ENCODE measurements at regions not wholly inside any gene's neighbourhood (a gene's known extent, or its start where the extent isn't known, plus 50 kb on each side); places are given as distances from the start of the nearest gene placed in this dataset.

DNA sequence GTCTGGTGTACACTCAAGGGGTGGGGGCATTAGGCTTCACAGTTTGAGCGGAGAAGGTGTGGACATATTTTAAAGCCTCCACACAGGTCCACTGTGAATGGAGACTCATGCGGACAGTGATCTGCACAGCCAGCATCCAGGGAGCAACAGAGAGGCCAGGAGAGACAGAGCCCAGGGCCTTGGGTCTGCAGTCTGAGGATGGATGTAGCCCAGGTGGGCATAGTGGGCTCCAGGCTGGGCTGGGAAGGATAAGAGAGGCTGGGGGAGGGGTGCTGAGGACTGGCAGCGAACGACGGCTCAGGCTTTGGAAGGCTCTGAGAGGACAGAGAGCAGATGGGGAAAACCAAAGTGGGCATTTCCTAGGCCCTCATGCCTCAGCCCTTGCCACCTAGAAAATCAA is 128.8 kb downstream of the PAPOLA start:
- Mint-ChIP-seq H3K27me3 (ENCODE audit: insufficient read depth, unreplicated experiment) (no peaks in the 10 kb centered on the region), H3K27ac (ENCODE audit: low read depth, unreplicated experiment) (no peak overlapping the region), H3K36me3 (ENCODE audit: insufficient read depth, unreplicated experiment) (no peaks in the 10 kb centered on the region), H3K9me3 (ENCODE audit: unreplicated experiment) (no peaks in the 10 kb centered on the region), H3K4me3 (ENCODE audit: unreplicated experiment) (no peak overlapping the region), H3K4me1 (ENCODE audit: insufficient read depth, unreplicated experiment) (no peaks in the 10 kb centered on the region)
- DNase-seq (ENCODE audit: unreplicated experiment) = no peak
- intact Hi-C loops (cut with micrococcal nuclease) = no loop called here
- ChIA-PET CTCF (no interaction called here), POLR2A (no interaction called here)
- TF ChIP-seq, protein P1, sequence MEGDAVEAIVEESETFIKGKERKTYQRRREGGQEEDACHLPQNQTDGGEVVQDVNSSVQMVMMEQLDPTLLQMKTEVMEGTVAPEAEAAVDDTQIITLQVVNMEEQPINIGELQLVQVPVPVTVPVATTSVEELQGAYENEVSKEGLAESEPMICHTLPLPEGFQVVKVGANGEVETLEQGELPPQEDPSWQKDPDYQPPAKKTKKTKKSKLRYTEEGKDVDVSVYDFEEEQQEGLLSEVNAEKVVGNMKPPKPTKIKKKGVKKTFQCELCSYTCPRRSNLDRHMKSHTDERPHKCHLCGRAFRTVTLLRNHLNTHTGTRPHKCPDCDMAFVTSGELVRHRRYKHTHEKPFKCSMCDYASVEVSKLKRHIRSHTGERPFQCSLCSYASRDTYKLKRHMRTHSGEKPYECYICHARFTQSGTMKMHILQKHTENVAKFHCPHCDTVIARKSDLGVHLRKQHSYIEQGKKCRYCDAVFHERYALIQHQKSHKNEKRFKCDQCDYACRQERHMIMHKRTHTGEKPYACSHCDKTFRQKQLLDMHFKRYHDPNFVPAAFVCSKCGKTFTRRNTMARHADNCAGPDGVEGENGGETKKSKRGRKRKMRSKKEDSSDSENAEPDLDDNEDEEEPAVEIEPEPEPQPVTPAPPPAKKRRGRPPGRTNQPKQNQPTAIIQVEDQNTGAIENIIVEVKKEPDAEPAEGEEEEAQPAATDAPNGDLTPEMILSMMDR (IDR thresholded peaks at IDR 0.05; ENCODE audit: unreplicated experiment) = no peak
- BruUV-seq (replicated peaks) = no TSS peak

- no peaks in the 10 kb centered on the region for H3K27me3 Mint-ChIP-seq (ENCODE audit: insufficient read depth, unreplicated experiment)
- H3K4me1 Mint-ChIP-seq (ENCODE audit: insufficient read depth, unreplicated experiment) = no peaks in the 10 kb centered on the region
- POLR2A ChIA-PET = no interaction called here
- intact Hi-C loops (cut with micrococcal nuclease) = no loop called here
- peak; percentile 42 for DNase-seq (ENCODE audit: unreplicated experiment)
- CTCF ChIA-PET = no interaction called here
- no peak overlapping the region for H3K4me3 Mint-ChIP-seq (ENCODE audit: unreplicated experiment)
- BruUV-seq (replicated peaks) = no TSS peak
- H3K9me3 Mint-ChIP-seq (ENCODE audit: unreplicated experiment) = no peaks in the 10 kb centered on the region
- no peak overlapping the region for H3K27ac Mint-ChIP-seq (ENCODE audit: low read depth, unreplicated experiment)
- TF ChIP-seq, protein P1 (IDR thresholded peaks at IDR 0.05; ENCODE audit: unreplicated experiment) = no peak
- no peaks in the 10 kb centered on the region for H3K36me3 Mint-ChIP-seq (ENCODE audit: insufficient read depth, unreplicated experiment)
These were observed 129.6 kb downstream of the PAPOLA start for GRCh38 chr14:96631621-96632362.

- POLR2A ChIA-PET = no interaction called here
- DNase-seq (ENCODE audit: unreplicated experiment) = no peak
- CTCF ChIA-PET = no interaction called here
These were observed 130.2 kb downstream of the PAPOLA start for GRCh38 chr14:96632363-96632758.

DNA sequence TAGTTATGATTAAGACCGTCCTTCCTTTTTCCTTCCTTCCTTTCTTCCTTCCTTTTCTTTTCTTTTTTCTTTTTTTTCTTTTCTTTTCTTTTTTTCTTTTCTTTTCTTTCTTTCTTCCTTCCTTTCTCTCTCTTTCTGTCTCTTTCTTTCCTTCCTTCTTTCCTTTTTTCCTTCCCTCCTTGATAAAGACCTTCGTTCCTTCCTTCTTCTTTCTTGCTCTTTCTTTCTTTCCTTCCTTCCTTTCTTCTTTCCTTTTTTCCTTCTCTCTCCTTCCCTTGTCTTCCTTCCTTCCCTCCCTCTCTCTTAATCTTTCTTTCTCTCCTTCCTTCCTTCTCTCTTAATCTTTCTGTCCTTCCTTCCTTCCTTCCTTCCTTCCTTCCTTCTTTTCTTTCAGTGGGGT is 130.9 kb downstream of the PAPOLA start:
- Mint-ChIP-seq H3K27ac (ENCODE audit: low read depth, unreplicated experiment) (no peak overlapping the region), H3K4me3 (ENCODE audit: unreplicated experiment) (no peak overlapping the region), H3K4me1 (ENCODE audit: insufficient read depth, unreplicated experiment) (no peaks in the 10 kb centered on the region), H3K36me3 (ENCODE audit: insufficient read depth, unreplicated experiment) (no peaks in the 10 kb centered on the region), H3K9me3 (ENCODE audit: unreplicated experiment) (no peaks in the 10 kb centered on the region), H3K27me3 (ENCODE audit: insufficient read depth, unreplicated experiment) (peaks cover 13% of the 10 kb centered on the region)
- no peak for DNase-seq (ENCODE audit: unreplicated experiment)
- intact Hi-C loops (cut with micrococcal nuclease) = no loop called here
- BruUV-seq (replicated peaks) = no TSS peak
- ChIA-PET POLR2A (no interaction called here), CTCF (no interaction called here)
- TF ChIP-seq, protein P1 (IDR thresholded peaks at IDR 0.05; ENCODE audit: unreplicated experiment) = no peak

More at GRCh38 chr14:96632363-96632758, 130.2 kb downstream of the PAPOLA start:
- BruUV-seq (replicated peaks) = no TSS peak
- Mint-ChIP-seq H3K4me1 (ENCODE audit: insufficient read depth, unreplicated experiment) (no peaks in the 10 kb centered on the region), H3K9me3 (ENCODE audit: unreplicated experiment) (no peaks in the 10 kb centered on the region), H3K4me3 (ENCODE audit: unreplicated experiment) (no peak overlapping the region), H3K27ac (ENCODE audit: low read depth, unreplicated experiment) (no peak overlapping the region), H3K36me3 (ENCODE audit: insufficient read depth, unreplicated experiment) (no peaks in the 10 kb centered on the region), H3K27me3 (ENCODE audit: insufficient read depth, unreplicated experiment) (peaks cover 6% of the 10 kb centered on the region)
- intact Hi-C loops (cut with micrococcal nuclease) = no loop called here
- TF ChIP-seq, protein P1 (IDR thresholded peaks at IDR 0.05; ENCODE audit: unreplicated experiment) = no peak
